GM18511 (cell line): ENCODE measurements at regions not wholly inside any gene's neighbourhood (a gene's known extent, or its start where the extent isn't known, plus 50 kb on each side); places are given as distances from the start of the nearest gene placed in this dataset.
"Not testable (repeated sequence)": the region's sequence is repeated elsewhere in the genome, so short reads cannot be mapped to it uniquely, and the experiment has no call there.

Experiments
- ATAC-seq: cut with Tn5 transposase; IDR thresholded peaks from one replicate; pipeline ENCODE4 v1.9.1; 2021; ENCODE audit warnings: mild to moderate bottlenecking, moderate library complexity; ENCODE audit not compliant: unreplicated experiment

DNA sequence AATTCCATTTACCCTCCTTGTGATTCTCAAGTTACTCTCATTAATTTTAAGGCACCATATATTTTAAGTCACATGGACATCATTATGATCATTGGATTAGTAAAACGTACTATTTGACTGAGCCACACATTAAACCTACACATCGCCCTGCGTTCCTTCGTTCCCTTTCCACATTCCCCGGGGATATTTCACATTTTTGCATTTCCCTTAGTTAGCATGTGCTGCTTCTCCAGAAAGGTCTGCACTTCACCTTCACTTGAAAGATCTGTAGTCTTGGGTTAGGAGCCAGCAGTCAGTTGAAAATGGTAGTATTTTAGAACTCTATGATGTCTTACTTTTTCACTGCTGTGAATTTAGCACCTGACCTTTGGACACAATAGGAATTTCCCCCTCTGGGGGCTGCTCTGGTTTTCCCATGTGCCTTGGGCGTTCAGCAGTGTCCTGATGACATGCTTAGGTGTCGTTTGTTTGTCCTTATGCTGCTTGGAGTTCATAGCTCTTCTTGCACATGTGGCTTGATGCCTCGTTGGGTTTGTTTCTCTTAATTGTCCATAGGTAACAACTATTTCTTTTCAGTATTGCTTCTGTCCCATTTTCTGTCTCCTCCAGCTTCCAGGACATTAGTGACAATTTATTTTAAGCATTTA lies 56.9 kb upstream of the NBPF20 start:
- not testable (repeated sequence) for ATAC-seq

DNA sequence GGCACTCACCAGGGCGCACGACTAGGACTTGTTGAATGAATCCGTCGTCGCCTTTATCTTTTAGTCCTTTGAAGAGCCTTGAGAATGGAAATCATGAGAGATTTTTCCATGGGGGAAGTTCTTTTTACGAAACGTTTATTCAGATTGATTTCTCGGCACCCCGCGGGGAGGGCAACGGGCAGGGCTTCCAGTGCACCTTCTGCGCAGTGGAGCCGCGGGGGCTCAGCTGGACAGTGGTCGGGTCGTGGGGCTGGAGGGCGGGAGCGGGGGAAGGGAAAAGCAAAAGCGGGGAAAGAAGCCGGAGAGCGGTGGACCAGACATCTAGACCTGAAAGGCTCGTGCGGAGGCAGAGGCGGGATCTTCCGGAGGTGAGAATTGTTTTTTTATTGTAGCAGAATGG lies 50.6 kb upstream of the NBPF20 start:
- not testable (repeated sequence) for ATAC-seq

DNA sequence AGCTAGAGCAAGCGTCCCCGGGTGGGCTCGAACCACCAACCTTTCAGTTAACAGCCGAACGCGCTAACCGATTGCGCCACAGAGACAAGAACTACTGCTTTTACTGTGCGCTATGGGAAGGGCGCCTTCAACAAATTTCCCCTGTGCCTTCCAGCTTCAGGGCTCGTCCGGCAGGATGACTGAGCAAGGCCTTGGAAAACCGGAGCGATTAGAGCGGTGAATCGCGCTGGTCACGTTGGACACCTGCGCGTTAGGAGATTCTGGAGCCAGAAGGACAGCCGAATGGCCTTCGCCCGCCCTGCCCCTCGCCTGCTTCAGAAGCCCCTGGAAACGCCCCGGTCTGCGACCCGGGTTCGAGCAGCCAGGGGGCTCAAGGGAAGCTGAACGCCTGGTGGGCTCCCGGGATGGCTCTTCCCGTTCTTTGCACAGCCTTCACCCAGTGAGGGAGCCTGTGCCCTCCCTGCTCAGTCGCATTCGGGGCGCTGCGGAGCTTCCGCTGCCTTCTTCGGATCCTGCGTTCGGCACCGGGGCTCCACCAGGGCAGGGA lies 50.0 kb upstream of the NBPF20 start:
- not testable (repeated sequence) for ATAC-seq
